Fibroblast of skin of abdomen (primary cell): ENCODE measurements at regions not wholly inside any gene's neighbourhood (a gene's known extent, or its start where the extent isn't known, plus 50 kb on each side); places are given as distances from the start of the nearest gene placed in this dataset.
A peak's percentile ranks its signal among the peaks of the same experiment; 100 is the strongest.

ENCODE experiments used
- DNase-seq: peaks from one replicate; pipeline ENCODE4 v3.0.0-alpha.2; 2013

- no peak for DNase-seq
Measured at GRCh38 chr10:7507887-7508726, 97.3 kb upstream of the SFMBT2 start.

- DNase-seq, result no peak
Measured at GRCh38 chr10:7506571-7506970, 95.7 kb upstream of the SFMBT2 start.

- DNase-seq, result no peak
Measured at GRCh38 chr10:7505196-7505595, 94.4 kb upstream of the SFMBT2 start.

- DNase-seq, result no peak
Measured at GRCh38 chr10:7503190-7503589, 92.4 kb upstream of the SFMBT2 start.

GRCh38 chr10:7501157-7501556 lies 90.3 kb upstream of the SFMBT2 start:
- DNase-seq, result no peak

- DNase-seq, result no peak
Measured at GRCh38 chr10:7498111-7498510, 87.3 kb upstream of the SFMBT2 start.

- DNase-seq, result no peak
Measured at GRCh38 chr10:7493996-7494395, 83.2 kb upstream of the SFMBT2 start.

- no peak for DNase-seq
Measured at GRCh38 chr10:7492660-7493046, 81.8 kb upstream of the SFMBT2 start.

- no peak for DNase-seq
Measured at GRCh38 chr10:7491949-7492659, 81.3 kb upstream of the SFMBT2 start.

GRCh38 chr10:7491230-7491629 lies 80.4 kb upstream of the SFMBT2 start:
- DNase-seq, result no peak

GRCh38 chr10:7488418-7488829 lies 77.6 kb upstream of the SFMBT2 start:
- DNase-seq, result peak; percentile 27

GRCh38 chr10:7487528-7487927 lies 76.7 kb upstream of the SFMBT2 start:
- DNase-seq, result no peak

- no peak for DNase-seq
Measured at GRCh38 chr10:7486528-7486927, 75.7 kb upstream of the SFMBT2 start.

- DNase-seq, result no peak
Measured at GRCh38 chr10:7485799-7486198, 75.0 kb upstream of the SFMBT2 start.

GRCh38 chr10:7485244-7485556 lies 74.4 kb upstream of the SFMBT2 start:
- no peak for DNase-seq

GRCh38 chr10:7484456-7485243 lies 73.8 kb upstream of the SFMBT2 start:
- DNase-seq, result no peak

- DNase-seq, result no peak
Measured at GRCh38 chr10:7483848-7484247, 73.0 kb upstream of the SFMBT2 start.

- no peak for DNase-seq
Measured at GRCh38 chr10:7482992-7483391, 72.2 kb upstream of the SFMBT2 start.

GRCh38 chr10:7481368-7481765 lies 70.5 kb upstream of the SFMBT2 start:
- no peak for DNase-seq

GRCh38 chr10:7480742-7481367 lies 70.0 kb upstream of the SFMBT2 start:
- no peak for DNase-seq

- DNase-seq, result no peak
Measured at GRCh38 chr10:7479861-7480598, 69.2 kb upstream of the SFMBT2 start.

GRCh38 chr10:7478727-7479457 lies 68.1 kb upstream of the SFMBT2 start:
- DNase-seq, result no peak
